HCT116 (cell line): ENCODE measurements at regions not wholly inside any gene's neighbourhood (a gene's known extent, or its start where the extent isn't known, plus 50 kb on each side); places are given as distances from the start of the nearest gene placed in this dataset.

Source experiments
- ATAC-seq: fragments of 200-7000 bp; cut with Tn5 transposase; 2 replicates; pipeline ENCODE4 v1.9.1; 2020; ENCODE audit warnings: mild to moderate bottlenecking, moderate library complexity
- BruUV-seq: library from RNA; stranded (reverse); fragments of 400-500 nt; replicated peaks from 2 replicates; lab custom pipeline; 2021; lab: Mats Ljungman, UMichigan
- CTCF ChIA-PET: fragments of 300-600 bp; sonication (Branson Sonifier 250); formaldehyde crosslinking; loops from one replicate; lab custom pipeline; 2021; ENCODE audit warnings: antibody characterized with exemption; lab: Charles Lee
- POLR2A ChIA-PET: fragments of 300-600, 350-600 bp; sonication (Branson Sonifier 250); formaldehyde crosslinking; loops from one replicate; lab custom pipeline; 2021; ENCODE audit warnings: antibody characterized with exemption; lab: Charles Lee
- RAD21 ChIA-PET, 2 experiments: fragments of 300-600 bp; sonication (Branson Sonifier 250); formaldehyde crosslinking; loops; one replicate each; lab custom pipeline; 2023; ENCODE audit warnings: low total read pairs in 2 of 2; ENCODE audit not compliant: uncharacterized antibody in 2 of 2, unreplicated experiment in 2 of 2, low non-redundant PET in 1 of 2; lab: Charles Lee
- DNase-seq: peaks from one replicate; pipeline ENCODE4 v3.0.0-alpha.2; 2010; ENCODE audit warnings: low read depth, low spot score
- H2AFZ ChIP-seq: fragments of 200-600 bp; shearing (Covaris generic), sonication (generic); 2 replicates; pipeline ENCODE4 v1.6.1; 2017; ENCODE audit warnings: low read depth, mixed run types, mixed read lengths, antibody characterized with exemption, low read length; ENCODE audit not compliant: poor library complexity, severe bottlenecking
- H3K27ac ChIP-seq: 2 replicates; pipeline ENCODE4 v1.5.1; 2012; ENCODE audit warnings: low read depth, low read length
- H3K27me3 ChIP-seq: fragments of 200-600 bp; sonication (generic); 2 replicates; pipeline ENCODE4 v1.6.1; 2016; ENCODE audit warnings: mixed run types, low read length, mixed read lengths; ENCODE audit not compliant: insufficient read depth
- H3K36me3 ChIP-seq, 2 experiments: fragments of 200-500 bp in 1 of 2; fragments of 200-600 bp in 1 of 2; sonication (Bioruptor generic) in 1 of 2; sonication (generic) in 1 of 2; 2 replicates each; pipeline versions ENCODE4 v1.5.1 to v1.6.1; 2014 to 2016; ENCODE audit warnings: low read length in 2 of 2, inconsistent platforms in 1 of 2, mixed read lengths in 1 of 2, mixed run types in 1 of 2; ENCODE audit not compliant: insufficient read depth in 2 of 2, control insufficient read depth in 1 of 2
- H3K4me1 ChIP-seq, 2 experiments: fragments of 200-600 bp in 1 of 2; sonication (generic) in 1 of 2; 2 replicates each; pipeline versions ENCODE4 v1.5.1 to v1.6.1; 2012 to 2017; ENCODE audit warnings: low read length in 2 of 2, inconsistent platforms in 1 of 2, mild to moderate bottlenecking in 1 of 2, mixed read lengths in 1 of 2, mixed run types in 1 of 2, moderate library complexity in 1 of 2; ENCODE audit not compliant: insufficient read depth in 2 of 2, control insufficient read depth in 1 of 2
- H3K4me2 ChIP-seq: fragments of 200-600 bp; sonication (generic); 2 replicates; pipeline ENCODE4 v1.6.1; 2017; ENCODE audit warnings: mixed run types, low read length, mixed read lengths
- H3K4me3 ChIP-seq, 2 experiments: fragments of 200-600 bp in 1 of 2; sonication (generic) in 1 of 2; replicated peaks in 1 of 2; 2 replicates each; pipeline ENCODE4 v1.5.1; 2011 to 2016; ENCODE audit warnings: low read length in 2 of 2, control low read depth in 1 of 2, low read depth in 1 of 2, mild to moderate bottlenecking in 1 of 2, mixed read lengths in 1 of 2, mixed run types in 1 of 2
- H3K79me2 ChIP-seq: fragments of 200-600 bp; sonication (generic); 2 replicates; pipeline ENCODE4 v1.6.1; 2017; ENCODE audit warnings: mild to moderate bottlenecking, mixed run types, low read length, moderate library complexity, mixed read lengths; ENCODE audit not compliant: insufficient read depth
- H3K9ac ChIP-seq: fragments of 200-600 bp; sonication (generic); 2 replicates; pipeline ENCODE4 v1.6.1; 2016; ENCODE audit warnings: low read length, mixed read lengths
- H3K9me2 ChIP-seq: fragments of 200-600 bp; sonication (generic), shearing (Covaris generic); 2 replicates; pipeline ENCODE4 v1.6.1; 2017; ENCODE audit warnings: mixed run types, mild to moderate bottlenecking, moderate library complexity; ENCODE audit not compliant: insufficient read depth
- H3K9me3 ChIP-seq, 2 experiments: fragments of 200-500 bp in 1 of 2; fragments of 200-600 bp in 1 of 2; sonication (Bioruptor generic) in 1 of 2; sonication (generic) in 1 of 2; 2 replicates each; pipeline ENCODE4 v1.6.1; 2014 to 2017; ENCODE audit warnings: low read length in 2 of 2, mixed read lengths in 2 of 2, inconsistent platforms in 1 of 2, low read depth in 1 of 2, mild to moderate bottlenecking in 1 of 2, mixed run types in 1 of 2, moderate library complexity in 1 of 2; ENCODE audit not compliant: control insufficient read depth in 1 of 2, insufficient read depth in 1 of 2
- H4K20me1 ChIP-seq: fragments of 200-600 bp; sonication (generic), shearing (Covaris generic); 2 replicates; pipeline ENCODE4 v1.6.1; 2017; ENCODE audit warnings: mixed run types, mild to moderate bottlenecking, moderate library complexity; ENCODE audit not compliant: insufficient read depth
- ATF3 ChIP-seq: IDR thresholded peaks from 2 replicates; pipeline ENCODE4 v1.6.1; 2012
- CBX3 ChIP-seq: IDR thresholded peaks from 2 replicates; pipeline ENCODE4 v1.6.1; 2012; ENCODE audit warnings: low read depth
- CEBPB ChIP-seq: IDR thresholded peaks from 2 replicates; pipeline ENCODE4 v1.6.1; 2012; ENCODE audit warnings: low read depth
- EGR1 ChIP-seq: IDR thresholded peaks from 2 replicates; pipeline ENCODE4 v1.6.1; 2012; ENCODE audit warnings: low read depth
- EZH2phosphoT487 ChIP-seq: fragments of 200-600 bp; IDR thresholded peaks from 2 replicates; pipeline ENCODE4 v1.6.1; 2018; ENCODE audit warnings: antibody characterized with exemption, borderline replicate concordance
- JUND ChIP-seq: IDR thresholded peaks from 2 replicates; pipeline ENCODE4 v1.6.1; 2012
- POLR2AphosphoS5 ChIP-seq: IDR thresholded peaks from 2 replicates; pipeline ENCODE4 v1.6.1; 2011; ENCODE audit warnings: mild to moderate bottlenecking, low read depth, low read length, moderate library complexity
- RAD21 ChIP-seq: IDR thresholded peaks from 2 replicates; pipeline ENCODE4 v1.6.1; 2012; ENCODE audit warnings: low read depth, mild to moderate bottlenecking
- SIN3A ChIP-seq: IDR thresholded peaks from 2 replicates; pipeline ENCODE4 v1.6.1; 2012; ENCODE audit warnings: low read depth
- SRF ChIP-seq: IDR thresholded peaks from 2 replicates; pipeline ENCODE4 v1.6.1; 2012; ENCODE audit warnings: low read depth
- TCF7L2 ChIP-seq: IDR thresholded peaks from 2 replicates; pipeline ENCODE4 v1.7.0; 2011; ENCODE audit warnings: borderline replicate concordance, inconsistent platforms; ENCODE audit not compliant: insufficient read depth, insufficient read length; ENCODE audit errors: extremely low read depth
- YY1 ChIP-seq: IDR thresholded peaks from 2 replicates; pipeline ENCODE4 v1.6.1; 2011; ENCODE audit warnings: low read length, low read depth, moderate library complexity, mild to moderate bottlenecking; ENCODE audit not compliant: insufficient replicate concordance; ENCODE audit errors: extremely low read depth
- ZBTB33 ChIP-seq: IDR thresholded peaks from 2 replicates; pipeline ENCODE4 v1.6.1; 2011; ENCODE audit warnings: mild to moderate bottlenecking, low read length, moderate library complexity; ENCODE audit not compliant: insufficient replicate concordance; ENCODE audit errors: extremely low read depth
- ZFX ChIP-seq: fragments of 450-650 bp; IDR thresholded peaks from 2 replicates; pipeline ENCODE4 v1.6.1; 2017
- ZNF274 ChIP-seq: fragments of 200-500 bp; sonication (Bioruptor generic); IDR thresholded peaks from 2 replicates; pipeline ENCODE4 v1.6.1; 2014; ENCODE audit warnings: mild to moderate bottlenecking, low read depth, low read length, inconsistent platforms
- intact Hi-C: fragments of 100-400 bp; cut with micrococcal nuclease; formaldehyde crosslinking; loops from 2 replicates; pipeline ENCODE4 v1.10.0; 2022
- TF ChIP-seq, protein P1 (sequence below): IDR thresholded peaks from 2 replicates; pipeline ENCODE4 v1.6.1; 2012
- TF ChIP-seq, protein P2 (sequence below), 3 experiments: fragments of 200-600 bp in 1 of 3; sonication (generic) in 1 of 3; IDR thresholded peaks in 2 of 3; conservative IDR thresholded peaks in 1 of 3; 2 replicates each; pipeline ENCODE4 v1.5.1; 2012 to 2017; ENCODE audit warnings: low read depth in 2 of 3, low read length in 2 of 3, antibody characterized with exemption in 1 of 3, borderline replicate concordance in 1 of 3, control low read depth in 1 of 3, mild to moderate bottlenecking in 1 of 3, mixed read lengths in 1 of 3, mixed run types in 1 of 3, moderate library complexity in 1 of 3; ENCODE audit not compliant: insufficient read depth in 1 of 3
- TF ChIP-seq, protein P3 (sequence below): IDR thresholded peaks from 2 replicates; pipeline ENCODE4 v1.6.1; 2012; ENCODE audit warnings: low read depth

DNA sequence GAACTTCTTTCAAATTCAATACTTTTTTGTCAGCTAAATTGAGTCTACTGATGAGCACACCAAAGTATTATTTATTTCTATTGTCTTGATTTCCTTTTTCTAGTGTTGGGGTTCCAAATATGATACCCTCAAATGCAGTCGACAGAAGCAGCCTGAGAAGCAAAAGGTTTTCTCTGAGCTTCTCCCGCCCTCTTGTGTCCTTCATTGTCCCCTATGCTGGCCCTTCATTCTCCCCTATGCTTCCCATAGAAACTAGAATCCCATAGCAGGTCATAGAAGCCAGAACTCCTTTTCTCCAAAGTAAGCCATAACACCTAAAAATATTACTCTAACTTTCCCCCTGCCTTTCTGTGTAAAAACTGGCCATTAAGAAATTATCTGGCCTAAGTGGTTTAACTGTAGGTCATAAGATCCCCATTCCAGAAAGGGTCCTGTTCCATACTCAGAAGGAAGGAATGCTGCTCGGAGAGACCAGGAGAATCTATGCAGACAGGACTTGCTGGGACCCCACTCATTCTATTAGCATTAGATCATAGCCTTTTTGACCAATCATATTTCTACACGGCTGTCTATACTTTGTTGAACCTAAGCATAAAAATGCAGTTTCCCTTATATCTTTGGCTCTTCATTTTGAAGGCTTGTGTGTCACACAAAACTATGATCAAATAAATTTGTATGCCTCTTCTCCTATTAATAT is 764.6 kb upstream of the PKDCC start:
- intact Hi-C loops, result no loop called here
- Histone ChIP-seq H3K9me2 (no peaks in the 10 kb centered on the region), H3K27me3 (no peaks in the 10 kb centered on the region), H3K27ac (no peak overlapping the region), H3K4me3 (no peak overlapping the region), H3K9me3 (peaks cover 6 to 7% of the 10 kb centered on the region in 2 experiments; a peak in 2 of 4 replicates), H4K20me1 (no peaks in the 10 kb centered on the region), H3K36me3 (no peaks in the 10 kb centered on the region), H2AFZ (no peak overlapping the region), H3K4me2 (no peak overlapping the region), H3K4me1 (no peaks in the 10 kb centered on the region), H3K9ac (no peak overlapping the region), H3K79me2 (no peaks in the 10 kb centered on the region)
- CTCF ChIA-PET, result no interaction called here
- POLR2A ChIA-PET, result no interaction called here
- RAD21 ChIA-PET, result no interaction called here
- no peak for TF ChIP-seq RAD21
- TF ChIP-seq, protein P1, sequence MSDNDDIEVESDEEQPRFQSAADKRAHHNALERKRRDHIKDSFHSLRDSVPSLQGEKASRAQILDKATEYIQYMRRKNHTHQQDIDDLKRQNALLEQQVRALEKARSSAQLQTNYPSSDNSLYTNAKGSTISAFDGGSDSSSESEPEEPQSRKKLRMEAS, result no peak
- TF ChIP-seq, protein P2, sequence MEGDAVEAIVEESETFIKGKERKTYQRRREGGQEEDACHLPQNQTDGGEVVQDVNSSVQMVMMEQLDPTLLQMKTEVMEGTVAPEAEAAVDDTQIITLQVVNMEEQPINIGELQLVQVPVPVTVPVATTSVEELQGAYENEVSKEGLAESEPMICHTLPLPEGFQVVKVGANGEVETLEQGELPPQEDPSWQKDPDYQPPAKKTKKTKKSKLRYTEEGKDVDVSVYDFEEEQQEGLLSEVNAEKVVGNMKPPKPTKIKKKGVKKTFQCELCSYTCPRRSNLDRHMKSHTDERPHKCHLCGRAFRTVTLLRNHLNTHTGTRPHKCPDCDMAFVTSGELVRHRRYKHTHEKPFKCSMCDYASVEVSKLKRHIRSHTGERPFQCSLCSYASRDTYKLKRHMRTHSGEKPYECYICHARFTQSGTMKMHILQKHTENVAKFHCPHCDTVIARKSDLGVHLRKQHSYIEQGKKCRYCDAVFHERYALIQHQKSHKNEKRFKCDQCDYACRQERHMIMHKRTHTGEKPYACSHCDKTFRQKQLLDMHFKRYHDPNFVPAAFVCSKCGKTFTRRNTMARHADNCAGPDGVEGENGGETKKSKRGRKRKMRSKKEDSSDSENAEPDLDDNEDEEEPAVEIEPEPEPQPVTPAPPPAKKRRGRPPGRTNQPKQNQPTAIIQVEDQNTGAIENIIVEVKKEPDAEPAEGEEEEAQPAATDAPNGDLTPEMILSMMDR (IDR thresholded peaks at IDR 0.05 in 2 of 3, conservative IDR thresholded peaks at IDR 0.05 in 1 of 3; ENCODE audit: borderline replicate concordance in 1 of 3, insufficient read depth in 1 of 3, low read depth in 2 of 3, low read length in 2 of 3), result no peak
- TF ChIP-seq ZNF274, result no peak
- no peak for TF ChIP-seq CEBPB
- TF ChIP-seq POLR2AphosphoS5, result no peak
- TF ChIP-seq ZBTB33, result no peak
- no peak for TF ChIP-seq SIN3A
- no peak for TF ChIP-seq JUND
- TF ChIP-seq CBX3, result no peak
- no peak for TF ChIP-seq SRF
- no peak for TF ChIP-seq EGR1
- no peak for TF ChIP-seq YY1
- TF ChIP-seq EZH2phosphoT487, result no peak
- TF ChIP-seq, protein P3, sequence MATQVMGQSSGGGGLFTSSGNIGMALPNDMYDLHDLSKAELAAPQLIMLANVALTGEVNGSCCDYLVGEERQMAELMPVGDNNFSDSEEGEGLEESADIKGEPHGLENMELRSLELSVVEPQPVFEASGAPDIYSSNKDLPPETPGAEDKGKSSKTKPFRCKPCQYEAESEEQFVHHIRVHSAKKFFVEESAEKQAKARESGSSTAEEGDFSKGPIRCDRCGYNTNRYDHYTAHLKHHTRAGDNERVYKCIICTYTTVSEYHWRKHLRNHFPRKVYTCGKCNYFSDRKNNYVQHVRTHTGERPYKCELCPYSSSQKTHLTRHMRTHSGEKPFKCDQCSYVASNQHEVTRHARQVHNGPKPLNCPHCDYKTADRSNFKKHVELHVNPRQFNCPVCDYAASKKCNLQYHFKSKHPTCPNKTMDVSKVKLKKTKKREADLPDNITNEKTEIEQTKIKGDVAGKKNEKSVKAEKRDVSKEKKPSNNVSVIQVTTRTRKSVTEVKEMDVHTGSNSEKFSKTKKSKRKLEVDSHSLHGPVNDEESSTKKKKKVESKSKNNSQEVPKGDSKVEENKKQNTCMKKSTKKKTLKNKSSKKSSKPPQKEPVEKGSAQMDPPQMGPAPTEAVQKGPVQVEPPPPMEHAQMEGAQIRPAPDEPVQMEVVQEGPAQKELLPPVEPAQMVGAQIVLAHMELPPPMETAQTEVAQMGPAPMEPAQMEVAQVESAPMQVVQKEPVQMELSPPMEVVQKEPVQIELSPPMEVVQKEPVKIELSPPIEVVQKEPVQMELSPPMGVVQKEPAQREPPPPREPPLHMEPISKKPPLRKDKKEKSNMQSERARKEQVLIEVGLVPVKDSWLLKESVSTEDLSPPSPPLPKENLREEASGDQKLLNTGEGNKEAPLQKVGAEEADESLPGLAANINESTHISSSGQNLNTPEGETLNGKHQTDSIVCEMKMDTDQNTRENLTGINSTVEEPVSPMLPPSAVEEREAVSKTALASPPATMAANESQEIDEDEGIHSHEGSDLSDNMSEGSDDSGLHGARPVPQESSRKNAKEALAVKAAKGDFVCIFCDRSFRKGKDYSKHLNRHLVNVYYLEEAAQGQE, result no peak
- no peak for TF ChIP-seq TCF7L2
- no peak for TF ChIP-seq ZFX
- no peak for TF ChIP-seq ATF3
- no TSS peak for BruUV-seq
- ATAC-seq, result no peak
- no peak for DNase-seq
